BE2C (cell line): ENCODE measurements at regions not wholly inside any gene's neighbourhood (a gene's known extent, or its start where the extent isn't known, plus 50 kb on each side); places are given as distances from the start of the nearest gene placed in this dataset.

ENCODE experiments used
- DNase-seq: peaks from one replicate; pipeline ENCODE4 v3.0.0-alpha.2; 2020
- H3K27me3 ChIP-seq: fragments of 250-450 bp; sonication (Bioruptor Pico); 2 replicates; pipeline ENCODE4 v1.5.1; 2020; ENCODE audit warnings: mild to moderate bottlenecking
- H3K36me3 ChIP-seq: fragments of 250-450 bp; sonication (Bioruptor Pico); 2 replicates; pipeline ENCODE4 v1.5.1; 2020; ENCODE audit warnings: mild to moderate bottlenecking
- H3K4me1 ChIP-seq: fragments of 250-450 bp; sonication (Bioruptor Pico); 2 replicates; pipeline ENCODE4 v1.5.1; 2020
- H3K4me3 ChIP-seq: 2 replicates; pipeline ENCODE4 v1.5.1; 2011; ENCODE audit warnings: low read depth, low read length
- H3K9me3 ChIP-seq: fragments of 250-450 bp; sonication (Bioruptor Pico); 2 replicates; pipeline ENCODE4 v1.5.1; 2020
- TF ChIP-seq, protein P1 (sequence below): IDR thresholded peaks from 2 replicates; pipeline ENCODE4 v1.5.1; 2012; ENCODE audit warnings: mild to moderate bottlenecking, low read depth, low read length

GRCh38 chr2:138867341-138867740 lies 87.2 kb upstream of the NXPH2 start:
- Histone ChIP-seq H3K27me3 (no peaks in the 10 kb centered on the region), H3K9me3 (no peaks in the 10 kb centered on the region), H3K36me3 (no peaks in the 10 kb centered on the region), H3K4me1 (no peaks in the 10 kb centered on the region), H3K4me3 (no peak overlapping the region)
- TF ChIP-seq, protein P1, sequence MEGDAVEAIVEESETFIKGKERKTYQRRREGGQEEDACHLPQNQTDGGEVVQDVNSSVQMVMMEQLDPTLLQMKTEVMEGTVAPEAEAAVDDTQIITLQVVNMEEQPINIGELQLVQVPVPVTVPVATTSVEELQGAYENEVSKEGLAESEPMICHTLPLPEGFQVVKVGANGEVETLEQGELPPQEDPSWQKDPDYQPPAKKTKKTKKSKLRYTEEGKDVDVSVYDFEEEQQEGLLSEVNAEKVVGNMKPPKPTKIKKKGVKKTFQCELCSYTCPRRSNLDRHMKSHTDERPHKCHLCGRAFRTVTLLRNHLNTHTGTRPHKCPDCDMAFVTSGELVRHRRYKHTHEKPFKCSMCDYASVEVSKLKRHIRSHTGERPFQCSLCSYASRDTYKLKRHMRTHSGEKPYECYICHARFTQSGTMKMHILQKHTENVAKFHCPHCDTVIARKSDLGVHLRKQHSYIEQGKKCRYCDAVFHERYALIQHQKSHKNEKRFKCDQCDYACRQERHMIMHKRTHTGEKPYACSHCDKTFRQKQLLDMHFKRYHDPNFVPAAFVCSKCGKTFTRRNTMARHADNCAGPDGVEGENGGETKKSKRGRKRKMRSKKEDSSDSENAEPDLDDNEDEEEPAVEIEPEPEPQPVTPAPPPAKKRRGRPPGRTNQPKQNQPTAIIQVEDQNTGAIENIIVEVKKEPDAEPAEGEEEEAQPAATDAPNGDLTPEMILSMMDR, result no peak
- no peak for DNase-seq

DNA sequence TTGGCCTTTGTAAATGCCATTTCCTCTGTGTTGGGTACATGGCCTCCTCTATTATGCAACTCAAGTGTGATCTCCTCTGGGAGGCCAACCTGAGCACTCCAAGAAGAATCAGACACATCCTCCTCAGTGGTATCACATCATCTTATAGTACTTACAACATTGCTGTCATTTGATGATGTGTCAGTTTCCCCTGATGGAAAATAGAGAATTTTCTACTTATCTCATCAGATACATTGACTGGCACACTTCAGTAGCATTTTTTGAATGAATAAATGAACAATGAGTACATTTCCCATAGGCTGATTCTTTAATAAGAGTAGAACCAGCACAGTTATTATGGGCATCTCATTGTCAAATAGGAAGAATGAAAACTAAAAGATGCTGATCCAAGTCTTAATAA lies 86.6 kb upstream of the NXPH2 start:
- Histone ChIP-seq H3K36me3 (no peaks in the 10 kb centered on the region), H3K27me3 (no peaks in the 10 kb centered on the region), H3K4me1 (no peaks in the 10 kb centered on the region), H3K4me3 (no peak overlapping the region), H3K9me3 (no peaks in the 10 kb centered on the region)
- TF ChIP-seq, protein P1, result no peak
- DNase-seq, result no peak

GRCh38 chr2:138853761-138854160 lies 73.6 kb upstream of the NXPH2 start:
- no peak overlapping the region for H3K4me3 ChIP-seq
- H3K36me3 ChIP-seq, result no peaks in the 10 kb centered on the region
- no peak for DNase-seq
- H3K27me3 ChIP-seq, result no peaks in the 10 kb centered on the region
- H3K4me1 ChIP-seq, result no peaks in the 10 kb centered on the region
- H3K9me3 ChIP-seq, result no peaks in the 10 kb centered on the region
- TF ChIP-seq, protein P1, result no peak

- TF ChIP-seq, protein P1, result no peak
- Histone ChIP-seq H3K27me3 (no peaks in the 10 kb centered on the region), H3K4me3 (no peak overlapping the region), H3K9me3 (no peaks in the 10 kb centered on the region), H3K36me3 (no peaks in the 10 kb centered on the region), H3K4me1 (no peaks in the 10 kb centered on the region)
- no peak for DNase-seq
Observed at GRCh38 chr2:138853296-138853695, 73.1 kb upstream of the NXPH2 start.

- Histone ChIP-seq H3K36me3 (no peaks in the 10 kb centered on the region), H3K4me3 (no peak overlapping the region), H3K4me1 (no peaks in the 10 kb centered on the region), H3K9me3 (no peaks in the 10 kb centered on the region), H3K27me3 (no peaks in the 10 kb centered on the region)
- no peak for DNase-seq
- TF ChIP-seq, protein P1, result peak; percentile 64
Observed at GRCh38 chr2:138846216-138846821, 66.1 kb upstream of the NXPH2 start.

GRCh38 chr2:138842341-138842740 lies 62.2 kb upstream of the NXPH2 start:
- Histone ChIP-seq H3K27me3 (no peaks in the 10 kb centered on the region), H3K9me3 (no peaks in the 10 kb centered on the region), H3K4me3 (no peak overlapping the region), H3K4me1 (no peaks in the 10 kb centered on the region), H3K36me3 (no peaks in the 10 kb centered on the region)
- DNase-seq, result no peak
- TF ChIP-seq, protein P1, result no peak
